ENCODE measurements at regions not wholly inside any gene's neighbourhood (a gene's known extent, or its start where the extent isn't known, plus 50 kb on each side); places are given as distances from the start of the nearest gene placed in this dataset.

DNA sequence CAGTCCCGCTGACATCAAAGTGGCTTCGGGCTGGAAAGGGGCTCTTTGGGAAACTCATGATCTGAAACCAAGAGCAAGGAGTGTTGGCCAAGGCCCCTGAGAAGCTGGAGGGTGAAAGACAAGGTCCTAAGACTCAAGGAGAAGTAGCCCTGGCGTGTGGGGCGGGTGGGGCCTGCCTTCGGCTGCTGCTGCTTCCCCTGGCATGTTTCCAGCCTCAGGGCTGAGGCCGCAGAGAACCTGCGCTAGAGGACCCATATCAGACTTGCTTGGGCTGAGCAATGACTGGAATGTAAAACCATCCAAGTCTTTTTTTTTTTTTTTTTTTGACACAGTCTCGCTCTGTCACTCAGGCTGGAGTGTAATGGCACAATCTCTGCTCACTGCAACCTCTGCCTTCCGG is 67.5 kb upstream of the GCSH start:
- TF ChIP-seq, protein P1, sequence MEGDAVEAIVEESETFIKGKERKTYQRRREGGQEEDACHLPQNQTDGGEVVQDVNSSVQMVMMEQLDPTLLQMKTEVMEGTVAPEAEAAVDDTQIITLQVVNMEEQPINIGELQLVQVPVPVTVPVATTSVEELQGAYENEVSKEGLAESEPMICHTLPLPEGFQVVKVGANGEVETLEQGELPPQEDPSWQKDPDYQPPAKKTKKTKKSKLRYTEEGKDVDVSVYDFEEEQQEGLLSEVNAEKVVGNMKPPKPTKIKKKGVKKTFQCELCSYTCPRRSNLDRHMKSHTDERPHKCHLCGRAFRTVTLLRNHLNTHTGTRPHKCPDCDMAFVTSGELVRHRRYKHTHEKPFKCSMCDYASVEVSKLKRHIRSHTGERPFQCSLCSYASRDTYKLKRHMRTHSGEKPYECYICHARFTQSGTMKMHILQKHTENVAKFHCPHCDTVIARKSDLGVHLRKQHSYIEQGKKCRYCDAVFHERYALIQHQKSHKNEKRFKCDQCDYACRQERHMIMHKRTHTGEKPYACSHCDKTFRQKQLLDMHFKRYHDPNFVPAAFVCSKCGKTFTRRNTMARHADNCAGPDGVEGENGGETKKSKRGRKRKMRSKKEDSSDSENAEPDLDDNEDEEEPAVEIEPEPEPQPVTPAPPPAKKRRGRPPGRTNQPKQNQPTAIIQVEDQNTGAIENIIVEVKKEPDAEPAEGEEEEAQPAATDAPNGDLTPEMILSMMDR (IDR thresholded peaks at IDR 0.05), result no peak
- no peak for TF ChIP-seq POLR2A (IDR thresholded peaks at IDR 0.05)
- no peak for TF ChIP-seq EP300 (IDR thresholded peaks at IDR 0.05)
- TF ChIP-seq POLR2AphosphoS5 (IDR thresholded peaks at IDR 0.05), result no peak
